Adipocyte (in vitro differentiated cells): ENCODE measurements at regions not wholly inside any gene's neighbourhood (a gene's known extent, or its start where the extent isn't known, plus 50 kb on each side); places are given as distances from the start of the nearest gene placed in this dataset.

Experiments used
- DNase-seq: peaks from one replicate; pipeline ENCODE4 v3.0.0-alpha.2; 2015; ENCODE audit warnings: low read depth
- H3K27me3 ChIP-seq: replicated peaks from 2 replicates; pipeline ENCODE4 v1.7.0; 2013; ENCODE audit warnings: mild to moderate bottlenecking, low read length, moderate library complexity; ENCODE audit not compliant: control insufficient read depth, insufficient read depth
- H3K36me3 ChIP-seq: 2 replicates; pipeline ENCODE4 v1.7.0; 2013; ENCODE audit warnings: low read length, mild to moderate bottlenecking, moderate library complexity; ENCODE audit not compliant: control insufficient read depth, insufficient read depth, severe bottlenecking
- H3K4me1 ChIP-seq: 2 replicates; pipeline ENCODE4 v1.7.0; 2013; ENCODE audit warnings: mild to moderate bottlenecking, low read length, moderate library complexity; ENCODE audit not compliant: control insufficient read depth, insufficient read depth
- H3K4me3 ChIP-seq: 2 replicates; pipeline ENCODE4 v1.7.0; 2013; ENCODE audit warnings: mild to moderate bottlenecking, low read length, moderate library complexity
- H3K9ac ChIP-seq: 2 replicates; pipeline ENCODE4 v1.7.0; 2013; ENCODE audit warnings: mild to moderate bottlenecking, low read length, moderate library complexity
- H3K9me3 ChIP-seq: 2 replicates; pipeline ENCODE4 v1.7.0; 2013; ENCODE audit warnings: mild to moderate bottlenecking, low read length, moderate library complexity; ENCODE audit not compliant: control insufficient read depth

DNA sequence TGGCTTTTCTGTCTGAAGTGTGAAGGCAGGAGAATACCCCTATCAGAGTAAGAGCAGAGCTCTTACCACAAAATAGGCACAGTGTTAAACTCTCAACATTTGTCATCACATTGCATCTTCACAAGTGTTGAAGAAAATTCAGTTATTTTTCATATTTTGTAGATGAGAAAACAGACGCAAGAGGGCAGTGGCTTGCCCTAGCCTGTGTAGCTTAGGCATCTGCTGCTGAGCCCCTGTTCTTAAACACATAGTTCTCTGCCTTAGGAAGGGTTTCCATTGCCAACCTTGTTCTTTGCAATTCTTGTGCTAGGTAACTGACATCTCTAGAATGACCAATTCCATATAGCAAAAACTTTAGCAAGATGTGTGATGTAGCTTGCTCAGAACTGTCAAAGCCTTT, 112.7 kb upstream of the RMDN2 start:
- Histone ChIP-seq H3K27me3 (no peaks in the 10 kb centered on the region), H3K4me1 (peaks cover 20% of the 10 kb centered on the region), H3K4me3 (no peak overlapping the region), H3K9ac (no peak overlapping the region), H3K36me3 (no peaks in the 10 kb centered on the region), H3K9me3 (peaks cover 2% of the 10 kb centered on the region)
- DNase-seq, result no peak

DNA sequence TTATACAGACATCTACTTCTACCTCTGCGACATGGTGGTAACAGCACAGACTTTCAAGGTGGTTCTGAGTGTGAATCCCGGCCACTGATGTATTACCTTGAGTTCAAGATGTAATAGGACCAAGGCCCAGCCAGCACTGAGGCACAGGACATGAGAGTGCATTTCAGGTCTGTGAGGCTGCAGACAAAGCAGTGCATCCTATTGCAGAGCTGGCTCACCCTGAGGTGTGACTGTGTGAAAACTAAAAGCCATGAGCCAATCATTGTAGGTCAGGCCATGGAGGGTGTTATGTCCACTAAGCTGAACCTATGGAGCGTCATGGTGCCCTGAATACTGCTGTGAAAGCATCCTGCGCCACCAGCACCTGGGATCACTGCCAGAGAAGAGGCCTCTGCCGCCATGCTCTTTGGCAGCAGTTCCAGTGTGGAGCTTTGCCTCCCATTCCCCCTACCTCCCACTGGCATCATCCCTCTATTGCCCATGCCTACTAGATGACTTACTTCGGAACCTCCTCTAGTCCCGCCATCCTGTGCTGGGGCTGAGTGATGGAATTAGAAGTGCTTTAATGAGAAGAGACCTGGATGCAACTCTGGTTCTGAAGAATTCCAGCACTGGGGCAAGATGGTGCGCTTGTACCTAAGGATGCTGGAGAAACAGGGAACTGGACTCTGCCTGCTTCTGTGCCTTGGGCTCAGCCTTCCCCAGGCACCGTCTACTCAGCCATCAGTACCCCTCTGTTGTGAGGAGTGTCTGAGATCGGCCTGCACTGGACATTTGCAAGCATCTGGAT, 112.0 kb upstream of the RMDN2 start:
- H3K9ac ChIP-seq, result no peak overlapping the region
- H3K9me3 ChIP-seq, result no peaks in the 10 kb centered on the region
- H3K27me3 ChIP-seq, result no peaks in the 10 kb centered on the region
- H3K4me1 ChIP-seq, result peaks cover 20% of the 10 kb centered on the region
- DNase-seq, result no peak
- H3K36me3 ChIP-seq, result no peaks in the 10 kb centered on the region
- no peak overlapping the region for H3K4me3 ChIP-seq

DNA sequence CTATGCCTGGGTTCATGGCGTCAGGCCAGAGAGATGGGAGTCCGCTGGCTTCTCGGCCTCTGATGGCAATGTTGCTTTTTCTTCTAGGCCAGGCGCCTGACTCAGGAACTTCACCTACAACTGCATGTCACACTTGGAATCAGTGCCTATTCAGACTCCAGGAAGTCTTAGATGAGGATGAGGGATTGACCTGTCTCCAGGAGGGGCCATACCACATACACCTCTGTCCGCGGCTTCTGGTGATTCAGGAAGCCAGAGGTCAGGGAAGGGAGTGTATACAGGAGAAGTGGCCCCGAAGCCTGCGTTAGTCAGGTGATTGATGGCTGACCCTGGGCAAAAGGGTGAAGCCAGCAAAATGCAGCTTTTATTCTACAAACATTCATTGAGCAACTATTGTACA, 109.1 kb upstream of the RMDN2 start:
- Histone ChIP-seq H3K9ac (no peak overlapping the region), H3K4me3 (no peak overlapping the region), H3K27me3 (no peaks in the 10 kb centered on the region)

GRCh38 chr2:37816686-37817085, 108.4 kb upstream of the RMDN2 start:
- Histone ChIP-seq H3K9ac (no peak overlapping the region), H3K36me3 (no peaks in the 10 kb centered on the region), H3K9me3 (peaks cover 8% of the 10 kb centered on the region), H3K4me1 (peaks cover 3% of the 10 kb centered on the region), H3K4me3 (no peak overlapping the region), H3K27me3 (no peaks in the 10 kb centered on the region)
- DNase-seq, result no peak

More for the DNA sequence above, 109.1 kb upstream of the RMDN2 start:
- Histone ChIP-seq H3K9me3 (peaks cover 4% of the 10 kb centered on the region), H3K4me1 (peaks cover 3% of the 10 kb centered on the region), H3K36me3 (no peaks in the 10 kb centered on the region)
- no peak for DNase-seq

- Histone ChIP-seq H3K36me3 (no peaks in the 10 kb centered on the region), H3K4me3 (no peak overlapping the region), H3K9me3 (peaks cover 8% of the 10 kb centered on the region), H3K4me1 (peaks cover 3% of the 10 kb centered on the region), H3K9ac (no peak overlapping the region), H3K27me3 (no peaks in the 10 kb centered on the region)
- peak; percentile 63 for DNase-seq
These were observed 105.9 kb upstream of the RMDN2 start for GRCh38 chr2:37819186-37819585.

DNA sequence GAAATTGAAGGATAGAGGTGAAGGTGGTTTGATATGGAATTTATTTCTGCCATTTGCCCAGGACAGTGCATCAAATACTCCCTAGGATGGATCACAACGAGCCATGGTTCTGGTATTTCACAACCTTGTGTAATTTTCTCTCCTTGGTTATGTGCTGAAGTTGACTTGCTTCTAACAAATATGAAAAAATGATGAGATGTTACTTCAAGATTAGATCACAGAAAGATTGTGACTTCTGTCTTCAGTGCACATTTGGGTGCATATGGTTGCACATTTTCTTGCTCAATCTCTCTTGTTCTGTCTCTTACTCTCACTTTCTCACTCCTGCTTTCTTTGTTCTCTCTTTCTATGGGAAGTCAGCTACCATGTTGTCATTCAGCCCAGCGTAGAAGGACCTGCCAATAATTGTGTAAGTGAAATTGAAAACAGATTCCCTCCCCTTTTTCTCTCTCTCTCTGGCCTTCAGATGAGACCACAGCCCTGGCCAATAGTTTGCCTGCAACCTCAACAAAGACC, 104.6 kb upstream of the RMDN2 start:
- Histone ChIP-seq H3K36me3 (no peaks in the 10 kb centered on the region), H3K4me1 (peaks cover 3% of the 10 kb centered on the region), H3K9me3 (peaks cover 8% of the 10 kb centered on the region), H3K4me3 (no peak overlapping the region), H3K9ac (no peak overlapping the region), H3K27me3 (no peaks in the 10 kb centered on the region)
- DNase-seq, result no peak

- no peak overlapping the region for H3K9ac ChIP-seq
- H3K4me3 ChIP-seq, result no peak overlapping the region
- no peaks in the 10 kb centered on the region for H3K36me3 ChIP-seq
- peaks cover 8% of the 10 kb centered on the region for H3K9me3 ChIP-seq
- DNase-seq, result no peak
- peaks cover 28% of the 10 kb centered on the region for H3K4me1 ChIP-seq
- H3K27me3 ChIP-seq, result no peaks in the 10 kb centered on the region
These were observed 99.5 kb upstream of the RMDN2 start for GRCh38 chr2:37825586-37825985.

DNA sequence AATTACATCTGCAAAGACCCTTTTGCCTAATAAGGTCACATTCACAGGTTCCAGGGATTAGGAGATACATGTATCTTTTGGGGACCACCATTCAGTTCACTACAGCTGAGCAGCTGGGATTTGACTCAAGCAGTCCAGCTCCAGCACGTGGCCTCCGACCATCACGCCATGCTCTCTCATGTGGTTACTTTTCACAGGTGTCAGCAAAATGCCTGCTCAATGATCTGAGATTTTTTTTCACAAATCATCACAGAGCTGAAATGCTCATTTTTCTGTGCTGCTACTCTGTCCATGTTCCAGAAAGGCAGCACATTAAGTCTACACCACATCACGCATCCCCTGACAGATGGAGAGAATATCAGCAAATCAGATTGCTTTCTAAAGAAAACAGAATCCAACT, 98.5 kb upstream of the RMDN2 start:
- H3K4me3 ChIP-seq, result no peak overlapping the region
- H3K27me3 ChIP-seq, result no peaks in the 10 kb centered on the region
- H3K36me3 ChIP-seq, result no peaks in the 10 kb centered on the region
- H3K9ac ChIP-seq, result no peak overlapping the region
- DNase-seq, result no peak
- H3K4me1 ChIP-seq, result peaks cover 34% of the 10 kb centered on the region
- H3K9me3 ChIP-seq, result no peaks in the 10 kb centered on the region

DNA sequence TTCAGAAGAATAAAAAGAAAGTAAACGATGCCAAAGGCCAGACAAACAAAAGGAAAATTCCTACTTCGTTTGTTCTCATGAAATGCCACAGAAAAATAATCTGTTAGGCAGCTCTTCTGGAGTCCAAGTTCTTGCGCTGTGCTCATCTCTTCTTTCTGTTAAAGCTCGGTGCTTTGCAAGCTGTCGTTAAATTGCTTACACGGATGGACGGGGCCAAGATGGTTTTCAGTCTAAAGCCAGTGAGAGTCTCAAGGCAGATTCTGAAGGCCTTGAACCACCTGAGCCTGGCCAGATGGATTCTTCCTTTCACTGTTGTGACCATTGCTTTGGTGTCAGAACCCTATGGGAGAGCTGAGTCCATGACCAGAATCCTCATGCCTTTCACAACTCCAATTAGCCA, 97.6 kb upstream of the RMDN2 start:
- H3K9ac ChIP-seq, result peak overlapping the region; percentile 0
- H3K36me3 ChIP-seq, result no peaks in the 10 kb centered on the region
- DNase-seq, result no peak
- no peaks in the 10 kb centered on the region for H3K9me3 ChIP-seq
- H3K27me3 ChIP-seq, result no peaks in the 10 kb centered on the region
- H3K4me3 ChIP-seq, result peak overlapping the region; percentile 7
- H3K4me1 ChIP-seq, result peaks cover 42% of the 10 kb centered on the region

DNA sequence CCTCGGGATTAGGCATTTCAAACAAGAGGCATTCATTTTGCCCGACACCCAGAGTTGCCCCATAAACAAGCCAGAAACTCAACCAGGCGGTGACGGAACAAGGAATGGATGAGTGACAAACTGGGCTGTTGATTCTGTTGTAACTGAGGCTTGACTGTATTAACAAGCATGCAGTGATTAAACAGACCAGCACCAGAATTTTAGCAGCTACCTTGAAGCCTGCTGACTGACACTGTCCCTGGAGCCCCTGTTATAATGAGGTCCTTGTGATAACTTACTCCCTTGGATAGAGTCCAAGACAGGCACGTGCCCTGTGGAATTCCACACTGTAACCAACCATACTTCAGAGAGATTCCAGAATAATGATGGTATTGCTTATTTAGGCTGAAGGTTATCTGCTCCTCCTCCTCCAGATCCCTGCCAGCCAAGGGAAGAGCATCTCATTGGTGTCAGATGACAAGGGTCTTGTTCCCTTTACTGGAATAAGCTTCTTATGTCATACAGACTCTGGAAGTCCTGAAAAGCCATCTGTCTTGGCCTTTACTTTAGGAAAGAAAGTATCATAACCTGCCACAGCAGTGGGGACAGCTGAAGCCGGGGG, 97.1 kb upstream of the RMDN2 start:
- peaks cover 43% of the 10 kb centered on the region for H3K4me1 ChIP-seq
- no peaks in the 10 kb centered on the region for H3K27me3 ChIP-seq
- H3K9ac ChIP-seq, result peak overlapping the region; percentile 21
- H3K36me3 ChIP-seq, result no peaks in the 10 kb centered on the region
- H3K4me3 ChIP-seq, result peak overlapping the region; percentile 7
- DNase-seq, result peak; percentile 55
- no peaks in the 10 kb centered on the region for H3K9me3 ChIP-seq

DNA sequence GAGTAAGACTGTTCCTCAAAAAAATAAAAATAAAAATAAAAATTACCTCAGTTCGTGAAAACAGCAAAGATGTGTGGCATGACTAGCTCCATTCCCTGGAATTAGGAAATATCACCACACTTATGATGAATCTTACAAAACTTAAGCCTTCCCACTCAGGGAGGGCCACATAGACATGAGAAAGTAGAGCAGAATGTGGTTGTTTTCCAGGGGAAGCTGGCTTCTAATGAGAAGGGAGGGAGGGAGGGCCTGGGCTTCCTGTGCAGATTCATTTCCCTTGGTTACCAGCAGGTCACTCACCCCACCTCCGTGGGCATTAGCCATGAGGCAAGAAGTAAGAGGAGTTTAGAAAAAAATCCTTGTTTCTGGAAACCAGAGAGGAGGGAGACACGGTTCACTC, 95.9 kb upstream of the RMDN2 start:
- Histone ChIP-seq H3K9ac (peak overlapping the region; percentile 68), H3K4me3 (no peak overlapping the region), H3K4me1 (peaks cover 43% of the 10 kb centered on the region), H3K9me3 (no peaks in the 10 kb centered on the region), H3K27me3 (no peaks in the 10 kb centered on the region), H3K36me3 (no peaks in the 10 kb centered on the region)
- DNase-seq, result peak; percentile 91
